Endometrium (tissue), 2 donors: ENCODE measurements at regions not wholly inside any gene's neighbourhood (a gene's known extent, or its start where the extent isn't known, plus 50 kb on each side); places are given as distances from the start of the nearest gene placed in this dataset.
"Not testable (repeated sequence)": the region's sequence is repeated elsewhere in the genome, so short reads cannot be mapped to it uniquely, and the experiment has no call there.

Source experiments
- FAIRE-seq: peaks from 2 replicates; lab custom pipeline; 2012; peaks lifted over from hg19 to GRCh38; lab: Jason Lieb, UNC
- donor health status: control.
- donor health status: control.

GRCh38 chr6:6978731-6979130 lies 129.0 kb upstream of the RREB1 start:
- no peak for FAIRE-seq

- no peak for FAIRE-seq
These were observed 126.7 kb upstream of the RREB1 start for GRCh38 chr6:6980999-6981597.

- no peak for FAIRE-seq
These were observed 126.0 kb upstream of the RREB1 start for GRCh38 chr6:6981681-6982322.

DNA sequence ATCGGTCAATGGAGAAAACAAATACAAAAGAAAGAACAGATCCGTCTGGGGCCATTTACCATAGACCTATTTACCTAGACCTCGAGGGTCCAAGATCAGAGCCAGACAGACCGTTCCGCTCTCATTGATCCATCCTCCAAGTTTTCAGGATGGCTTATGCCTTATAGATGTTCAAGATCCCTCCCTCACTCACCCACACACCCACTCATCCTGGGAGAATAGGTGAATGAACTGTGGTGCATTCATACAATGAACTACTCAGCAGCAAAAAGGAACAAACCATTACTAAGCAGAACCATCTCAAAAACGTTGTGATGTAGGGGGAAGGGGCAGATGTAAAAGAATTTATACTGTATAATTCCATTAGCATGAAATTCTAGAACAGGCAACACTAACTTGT lies 125.1 kb upstream of the RREB1 start:
- no peak for FAIRE-seq

- FAIRE-seq = no peak
These were observed 123.0 kb upstream of the RREB1 start for GRCh38 chr6:6984585-6985366.

- no peak for FAIRE-seq
These were observed 121.4 kb upstream of the RREB1 start for GRCh38 chr6:6986344-6986743.

GRCh38 chr6:6987749-6988148 lies 120.0 kb upstream of the RREB1 start:
- FAIRE-seq = no peak

- not testable (repeated sequence) for FAIRE-seq
These were observed 117.7 kb upstream of the RREB1 start for GRCh38 chr6:6990059-6990458.

DNA sequence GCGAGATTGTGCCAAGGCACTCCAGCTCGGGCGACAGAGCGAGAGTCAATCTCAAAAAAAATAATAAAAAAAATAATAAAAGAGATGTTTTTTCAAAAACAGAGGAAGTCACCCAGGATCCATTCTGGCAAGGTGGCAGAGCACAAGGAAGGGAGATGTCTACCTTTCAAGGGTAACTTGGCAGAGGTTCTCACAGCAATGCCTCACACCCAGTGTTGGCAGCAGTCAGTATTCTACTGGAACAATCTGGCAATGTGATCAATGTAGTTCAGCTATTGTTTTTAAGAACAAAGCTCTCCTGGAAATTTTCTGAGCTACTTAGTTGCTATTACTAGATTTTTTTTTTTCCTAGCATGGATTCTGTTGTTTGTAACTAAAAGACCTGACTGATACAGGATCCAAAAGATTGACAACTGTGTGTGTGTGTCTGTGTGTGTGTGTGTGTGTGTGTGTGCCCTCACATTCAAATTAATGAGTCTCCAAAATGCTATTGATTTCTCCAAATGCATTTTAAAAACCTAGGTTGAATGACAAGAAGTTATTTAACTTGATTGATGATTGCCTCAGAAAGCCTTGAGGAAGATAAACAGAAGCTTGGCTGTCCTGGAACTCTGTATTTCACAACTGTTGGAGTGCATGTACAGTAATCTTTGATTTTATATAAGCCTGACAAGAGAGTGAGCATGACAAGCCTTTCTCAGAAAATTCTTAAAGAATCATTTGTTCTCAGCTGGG lies 114.1 kb upstream of the RREB1 start:
- FAIRE-seq = no peak

- FAIRE-seq = no peak
These were observed 113.0 kb upstream of the RREB1 start for GRCh38 chr6:6994796-6995195.

- no peak for FAIRE-seq
These were observed 112.4 kb upstream of the RREB1 start for GRCh38 chr6:6995328-6995727.

DNA sequence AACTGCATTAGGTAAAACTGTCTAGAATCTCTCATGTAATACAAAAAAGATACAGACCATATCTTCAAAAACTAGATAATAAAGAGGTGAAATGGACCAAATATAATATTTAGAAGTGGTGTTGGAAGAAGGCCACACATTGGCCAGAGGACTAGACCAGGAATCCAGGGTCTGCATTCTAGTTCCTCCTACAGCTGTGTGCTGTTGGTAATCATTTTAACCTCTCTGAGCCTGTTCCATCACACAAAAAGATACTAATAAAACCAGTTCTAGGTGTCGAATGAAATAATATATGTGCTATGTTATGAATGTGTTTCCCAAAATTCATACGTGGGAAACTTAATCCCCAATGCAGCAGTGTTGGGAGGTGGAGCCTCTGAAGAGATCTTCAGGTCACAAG lies 111.6 kb upstream of the RREB1 start:
- no peak for FAIRE-seq

DNA sequence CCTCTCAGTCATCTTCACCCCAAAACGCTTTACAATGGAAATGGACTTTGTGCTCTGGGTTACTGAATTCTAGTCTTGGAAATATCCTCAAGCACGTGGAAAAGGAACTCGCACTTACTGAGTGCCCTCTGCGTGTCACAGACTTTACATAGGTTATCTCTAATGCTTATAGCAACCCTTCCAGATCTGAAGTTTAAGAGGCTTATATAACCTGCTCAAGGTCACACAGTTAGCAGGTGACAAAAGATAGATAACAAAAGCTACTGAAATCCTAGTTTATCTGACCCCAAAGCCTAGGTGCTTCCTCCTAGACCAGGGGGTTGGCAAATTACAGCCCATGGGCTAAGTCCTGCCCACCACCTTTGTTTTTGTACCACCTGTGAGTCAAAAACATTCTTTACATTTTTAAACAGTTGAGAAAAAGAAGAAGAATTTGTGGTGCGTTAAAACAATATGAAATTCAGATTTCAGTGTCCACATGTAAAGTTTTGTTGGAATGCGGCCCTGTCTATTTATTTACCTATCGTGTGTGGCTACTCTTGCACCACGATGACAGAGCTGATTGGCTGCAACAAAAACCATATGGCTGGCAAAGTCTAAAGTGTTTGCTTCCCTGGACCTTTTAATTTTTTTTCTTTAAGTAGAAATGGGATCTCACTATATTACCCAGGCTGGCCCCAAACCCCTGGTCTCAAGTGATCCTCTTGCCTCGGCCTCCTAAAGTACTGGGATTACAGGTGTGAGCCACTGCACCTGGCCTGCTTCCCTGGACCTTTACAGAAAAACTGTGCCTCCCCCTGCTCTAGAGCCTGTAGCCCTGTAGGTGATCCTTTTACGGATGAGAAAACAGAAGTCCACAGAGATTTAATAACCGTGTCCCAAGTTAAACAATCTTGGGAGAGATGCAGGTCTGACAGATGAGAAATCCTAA lies 110.2 kb upstream of the RREB1 start:
- no peak for FAIRE-seq

DNA sequence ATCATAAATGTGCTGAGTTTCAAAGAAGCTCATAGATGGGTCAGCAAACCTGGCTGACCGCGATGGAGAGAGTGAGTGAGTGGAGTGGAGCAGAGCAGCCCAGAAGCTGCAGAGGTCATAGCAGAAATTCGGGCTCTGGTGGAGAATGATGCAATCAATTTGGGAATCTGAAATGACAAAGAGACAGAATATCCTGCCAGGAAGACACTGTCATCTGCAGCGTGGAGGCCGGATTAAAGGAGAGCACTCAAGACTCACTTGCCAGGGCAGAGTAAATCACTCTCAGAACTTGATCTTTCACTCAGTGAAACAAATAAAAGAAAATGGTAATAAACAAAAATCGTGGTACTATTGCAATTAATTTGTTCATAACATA lies 109.6 kb upstream of the RREB1 start:
- FAIRE-seq = no peak

DNA sequence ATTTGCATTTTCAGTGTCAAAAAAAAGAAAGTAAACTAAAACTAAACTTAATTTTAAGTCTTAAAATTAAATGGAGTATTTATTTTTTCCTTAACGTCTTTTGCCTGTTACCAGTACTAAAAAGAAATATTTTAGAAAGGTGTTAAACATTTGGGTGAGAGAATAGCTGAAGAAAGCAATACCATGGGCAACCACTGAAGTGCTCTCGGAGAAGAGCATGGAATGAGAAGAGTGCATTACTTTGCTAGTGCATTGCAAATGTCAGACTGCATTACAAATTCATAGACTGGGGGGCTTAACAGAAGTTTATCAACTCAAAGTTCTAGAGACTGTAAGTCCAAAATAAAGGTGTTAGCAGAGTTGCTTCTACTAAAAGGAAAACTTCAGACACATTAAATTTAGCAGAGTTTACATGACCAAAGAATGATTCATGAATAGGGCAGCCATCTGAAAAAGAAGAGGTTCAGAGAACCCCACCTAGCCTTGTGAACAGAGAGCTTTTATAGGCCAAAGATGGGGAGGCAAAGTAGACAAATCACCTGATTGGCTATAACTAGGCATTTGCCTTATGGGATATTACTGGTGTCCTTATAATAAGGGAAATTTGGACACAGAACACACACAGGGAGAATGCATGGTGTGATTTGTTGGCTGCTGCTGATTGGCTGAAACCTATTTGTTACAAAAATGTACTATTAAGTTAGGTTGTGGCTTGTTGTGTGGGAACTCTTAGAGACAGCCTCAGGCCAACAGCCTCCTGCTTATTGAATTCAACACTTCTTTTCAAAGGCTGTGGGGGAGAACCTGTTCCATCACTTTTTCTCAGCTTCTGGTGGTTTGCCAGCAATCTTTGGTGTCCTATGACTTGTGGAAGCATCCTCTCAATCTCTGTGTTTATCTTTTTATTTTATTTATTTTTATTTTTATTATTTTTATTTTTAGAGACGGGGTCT lies 106.7 kb upstream of the RREB1 start:
- FAIRE-seq = no peak

DNA sequence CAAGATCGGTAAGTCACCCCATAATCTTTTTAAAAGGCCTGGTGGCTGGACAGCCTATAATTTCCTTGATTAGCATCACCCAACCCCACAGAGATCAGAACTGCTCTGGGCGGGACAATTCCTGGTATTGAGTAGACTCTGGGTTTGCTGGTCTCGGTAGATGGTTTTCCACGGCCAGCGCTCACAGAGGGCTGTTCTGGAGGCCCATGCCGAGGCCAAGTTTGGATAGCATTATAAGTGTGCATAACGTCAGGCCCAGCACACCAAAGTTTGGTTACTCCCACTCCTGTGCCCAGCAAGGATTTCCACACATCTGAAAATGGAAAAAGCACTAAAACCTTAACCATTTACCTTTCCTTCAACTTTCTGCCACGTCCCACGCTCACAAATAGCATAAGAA lies 104.7 kb upstream of the RREB1 start:
- no peak for FAIRE-seq

GRCh38 chr6:7004581-7005297 lies 103.0 kb upstream of the RREB1 start:
- FAIRE-seq = no peak

DNA sequence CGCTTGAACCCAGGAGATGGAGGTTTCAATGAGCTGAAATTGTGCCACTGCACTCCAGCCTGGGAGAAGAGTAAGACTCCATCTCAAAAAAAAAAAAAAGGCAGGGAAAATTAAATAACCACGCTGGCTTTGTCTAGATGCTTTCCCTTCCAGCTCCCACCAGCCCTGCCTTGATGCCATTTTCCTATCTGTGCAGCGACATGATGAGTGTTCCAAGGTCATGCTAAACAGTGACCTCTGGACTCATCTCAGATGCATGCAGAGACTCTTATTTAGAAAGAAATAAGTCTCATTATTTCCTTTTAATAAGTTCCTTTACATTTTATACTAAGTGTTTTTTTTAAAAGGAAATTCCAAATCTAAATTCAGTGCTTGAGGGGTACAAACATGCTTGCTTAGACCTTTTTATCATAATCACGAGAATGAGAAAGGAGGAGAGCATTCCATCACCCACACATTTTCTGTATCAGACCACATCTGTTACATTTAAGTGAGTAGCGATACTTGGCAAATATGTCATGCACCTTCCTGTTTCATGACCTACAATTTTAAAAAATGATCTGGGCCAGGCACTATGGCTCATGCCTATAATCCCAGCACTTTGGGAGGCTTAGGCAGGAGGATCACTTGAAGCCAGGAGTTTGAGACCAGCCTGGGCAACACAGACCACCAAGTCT lies 101.1 kb upstream of the RREB1 start:
- FAIRE-seq = no peak

- FAIRE-seq = no peak
These were observed 99.2 kb upstream of the RREB1 start for GRCh38 chr6:7008451-7008988.
